ENCODE measurements at regions not wholly inside any gene's neighbourhood (a gene's known extent, or its start where the extent isn't known, plus 50 kb on each side); places are given as distances from the start of the nearest gene placed in this dataset.

DNA sequence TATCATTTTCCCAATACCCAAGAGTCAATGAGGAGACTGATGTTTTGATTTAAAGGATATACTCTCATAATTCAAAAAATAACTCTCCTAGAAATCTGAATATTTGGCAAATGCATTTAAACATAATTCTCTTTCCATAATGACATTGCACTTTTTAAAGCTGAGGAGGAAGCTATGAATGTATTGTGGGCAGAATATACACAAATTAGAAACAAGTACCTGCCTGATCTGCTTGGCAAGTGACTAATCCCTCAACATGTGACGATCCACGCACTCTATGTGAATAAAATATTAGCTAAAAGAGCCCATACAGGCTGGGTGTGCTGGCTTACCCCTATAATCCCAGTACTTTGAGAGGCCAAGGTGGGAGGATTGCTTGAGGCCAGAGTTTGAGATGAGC lies 88.3 kb upstream of the CCDC28A start (continued):
- TF ChIP-seq, protein P1, sequence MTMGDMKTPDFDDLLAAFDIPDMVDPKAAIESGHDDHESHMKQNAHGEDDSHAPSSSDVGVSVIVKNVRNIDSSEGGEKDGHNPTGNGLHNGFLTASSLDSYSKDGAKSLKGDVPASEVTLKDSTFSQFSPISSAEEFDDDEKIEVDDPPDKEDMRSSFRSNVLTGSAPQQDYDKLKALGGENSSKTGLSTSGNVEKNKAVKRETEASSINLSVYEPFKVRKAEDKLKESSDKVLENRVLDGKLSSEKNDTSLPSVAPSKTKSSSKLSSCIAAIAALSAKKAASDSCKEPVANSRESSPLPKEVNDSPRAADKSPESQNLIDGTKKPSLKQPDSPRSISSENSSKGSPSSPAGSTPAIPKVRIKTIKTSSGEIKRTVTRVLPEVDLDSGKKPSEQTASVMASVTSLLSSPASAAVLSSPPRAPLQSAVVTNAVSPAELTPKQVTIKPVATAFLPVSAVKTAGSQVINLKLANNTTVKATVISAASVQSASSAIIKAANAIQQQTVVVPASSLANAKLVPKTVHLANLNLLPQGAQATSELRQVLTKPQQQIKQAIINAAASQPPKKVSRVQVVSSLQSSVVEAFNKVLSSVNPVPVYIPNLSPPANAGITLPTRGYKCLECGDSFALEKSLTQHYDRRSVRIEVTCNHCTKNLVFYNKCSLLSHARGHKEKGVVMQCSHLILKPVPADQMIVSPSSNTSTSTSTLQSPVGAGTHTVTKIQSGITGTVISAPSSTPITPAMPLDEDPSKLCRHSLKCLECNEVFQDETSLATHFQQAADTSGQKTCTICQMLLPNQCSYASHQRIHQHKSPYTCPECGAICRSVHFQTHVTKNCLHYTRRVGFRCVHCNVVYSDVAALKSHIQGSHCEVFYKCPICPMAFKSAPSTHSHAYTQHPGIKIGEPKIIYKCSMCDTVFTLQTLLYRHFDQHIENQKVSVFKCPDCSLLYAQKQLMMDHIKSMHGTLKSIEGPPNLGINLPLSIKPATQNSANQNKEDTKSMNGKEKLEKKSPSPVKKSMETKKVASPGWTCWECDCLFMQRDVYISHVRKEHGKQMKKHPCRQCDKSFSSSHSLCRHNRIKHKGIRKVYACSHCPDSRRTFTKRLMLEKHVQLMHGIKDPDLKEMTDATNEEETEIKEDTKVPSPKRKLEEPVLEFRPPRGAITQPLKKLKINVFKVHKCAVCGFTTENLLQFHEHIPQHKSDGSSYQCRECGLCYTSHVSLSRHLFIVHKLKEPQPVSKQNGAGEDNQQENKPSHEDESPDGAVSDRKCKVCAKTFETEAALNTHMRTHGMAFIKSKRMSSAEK (CRISPR knock-in tag; IDR thresholded peaks at IDR 0.05; ENCODE audit: borderline replicate concordance) = no peak
- no peak for TF ChIP-seq FOXK1 (CRISPR knock-in tag; IDR thresholded peaks at IDR 0.05)
- TF ChIP-seq, protein P2, sequence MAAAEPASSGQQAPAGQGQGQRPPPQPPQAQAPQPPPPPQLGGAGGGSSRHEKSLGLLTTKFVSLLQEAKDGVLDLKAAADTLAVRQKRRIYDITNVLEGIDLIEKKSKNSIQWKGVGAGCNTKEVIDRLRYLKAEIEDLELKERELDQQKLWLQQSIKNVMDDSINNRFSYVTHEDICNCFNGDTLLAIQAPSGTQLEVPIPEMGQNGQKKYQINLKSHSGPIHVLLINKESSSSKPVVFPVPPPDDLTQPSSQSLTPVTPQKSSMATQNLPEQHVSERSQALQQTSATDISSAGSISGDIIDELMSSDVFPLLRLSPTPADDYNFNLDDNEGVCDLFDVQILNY (CRISPR knock-in tag; IDR thresholded peaks at IDR 0.05) = no peak

DNA sequence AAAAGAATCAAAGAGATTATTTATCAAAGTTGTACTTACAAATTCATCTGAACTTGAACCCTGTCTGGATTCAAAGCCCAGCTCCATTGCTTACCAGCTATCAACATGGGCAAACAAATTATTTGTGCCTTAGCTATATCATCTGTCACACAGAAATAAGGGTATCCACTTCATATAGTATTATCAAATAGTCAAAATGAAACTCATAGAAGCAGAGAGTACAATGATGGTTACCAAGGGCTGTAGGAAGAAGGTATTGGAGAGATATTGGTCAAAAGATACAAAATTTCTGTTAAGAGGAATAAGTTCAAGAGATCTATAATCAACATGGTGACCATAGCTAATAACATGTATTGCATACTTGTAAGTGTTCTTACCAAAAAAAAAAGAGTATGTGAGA lies 87.8 kb upstream of the CCDC28A start:
- H3K4me1 Mint-ChIP-seq = peaks cover 37% of the 10 kb centered on the region
- H3K27ac Mint-ChIP-seq = no peak overlapping the region
- DNase-seq (ENCODE audit: low spot score) (no peak), ATAC-seq (no peak)
- ChIA-PET POLR2A (no interaction called here), CTCF (interaction anchor here (0.6 kb wide), 1 partner anchor 13 kb away, joined by 3 read pairs; no protein-coding TSS in a partner anchor)
- no peaks in the 10 kb centered on the region for H3K36me3 Mint-ChIP-seq
- H3K9me3 Mint-ChIP-seq = no peaks in the 10 kb centered on the region
- TF ChIP-seq NR2C2 (CRISPR knock-in tag; IDR thresholded peaks at IDR 0.05) (no peak), ZNF232 (CRISPR knock-in tag; IDR thresholded peaks at IDR 0.05) (no peak), NR1H2 (CRISPR knock-in tag; IDR thresholded peaks at IDR 0.05) (no peak)
- TF ChIP-seq, protein P3, sequence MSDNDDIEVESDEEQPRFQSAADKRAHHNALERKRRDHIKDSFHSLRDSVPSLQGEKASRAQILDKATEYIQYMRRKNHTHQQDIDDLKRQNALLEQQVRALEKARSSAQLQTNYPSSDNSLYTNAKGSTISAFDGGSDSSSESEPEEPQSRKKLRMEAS (CRISPR knock-in tag; IDR thresholded peaks at IDR 0.05) = no peak
- TF ChIP-seq, protein P4, sequence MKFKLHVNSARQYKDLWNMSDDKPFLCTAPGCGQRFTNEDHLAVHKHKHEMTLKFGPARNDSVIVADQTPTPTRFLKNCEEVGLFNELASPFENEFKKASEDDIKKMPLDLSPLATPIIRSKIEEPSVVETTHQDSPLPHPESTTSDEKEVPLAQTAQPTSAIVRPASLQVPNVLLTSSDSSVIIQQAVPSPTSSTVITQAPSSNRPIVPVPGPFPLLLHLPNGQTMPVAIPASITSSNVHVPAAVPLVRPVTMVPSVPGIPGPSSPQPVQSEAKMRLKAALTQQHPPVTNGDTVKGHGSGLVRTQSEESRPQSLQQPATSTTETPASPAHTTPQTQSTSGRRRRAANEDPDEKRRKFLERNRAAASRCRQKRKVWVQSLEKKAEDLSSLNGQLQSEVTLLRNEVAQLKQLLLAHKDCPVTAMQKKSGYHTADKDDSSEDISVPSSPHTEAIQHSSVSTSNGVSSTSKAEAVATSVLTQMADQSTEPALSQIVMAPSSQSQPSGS (CRISPR knock-in tag; IDR thresholded peaks at IDR 0.05; ENCODE audit: borderline replicate concordance, low read depth) = no peak
- no peak overlapping the region for H3K4me3 Mint-ChIP-seq
- H3K27me3 Mint-ChIP-seq (ENCODE audit: low read depth) = no peaks in the 10 kb centered on the region

DNA sequence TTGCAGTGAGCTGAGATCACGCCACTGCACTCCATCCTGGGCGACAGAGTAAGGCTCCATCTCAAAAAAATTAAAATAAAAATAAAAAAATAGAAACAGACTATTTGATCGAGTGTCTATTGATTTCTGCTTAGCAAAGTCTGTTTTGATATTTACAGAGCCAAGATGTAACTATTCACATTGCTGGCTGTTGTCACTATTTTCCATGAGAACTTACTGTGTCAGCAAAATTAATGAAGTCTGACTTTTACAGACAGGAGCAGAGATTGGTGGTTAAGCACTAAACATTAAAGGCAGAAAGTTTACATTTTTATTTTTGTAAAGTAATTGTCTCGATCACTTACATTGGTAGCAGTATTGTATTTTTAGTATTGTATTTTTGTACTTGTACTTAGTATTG lies 85.0 kb upstream of the CCDC28A start:
- no peaks in the 10 kb centered on the region for H3K9me3 Mint-ChIP-seq
- no peaks in the 10 kb centered on the region for H3K36me3 Mint-ChIP-seq
- ChIA-PET POLR2A (interaction anchor here (0.6 kb wide), 1 partner anchor 43 kb away, joined by 7 read pairs; no protein-coding TSS in a partner anchor), CTCF (no interaction called here)
- no peaks in the 10 kb centered on the region; the same call in 1 of the 2 replicates for H3K27me3 Mint-ChIP-seq (ENCODE audit: low read depth)
- H3K4me3 Mint-ChIP-seq = no peak overlapping the region
- H3K4me1 Mint-ChIP-seq = peaks cover 28% of the 10 kb centered on the region
- DNase-seq (ENCODE audit: low spot score) = no peak
- H3K27ac Mint-ChIP-seq = no peak overlapping the region
- no peak for ATAC-seq
- no peak for TF ChIP-seq RELA (CRISPR knock-in tag; IDR thresholded peaks at IDR 0.05; ENCODE audit: borderline replicate concordance)
- TF ChIP-seq, protein P5, sequence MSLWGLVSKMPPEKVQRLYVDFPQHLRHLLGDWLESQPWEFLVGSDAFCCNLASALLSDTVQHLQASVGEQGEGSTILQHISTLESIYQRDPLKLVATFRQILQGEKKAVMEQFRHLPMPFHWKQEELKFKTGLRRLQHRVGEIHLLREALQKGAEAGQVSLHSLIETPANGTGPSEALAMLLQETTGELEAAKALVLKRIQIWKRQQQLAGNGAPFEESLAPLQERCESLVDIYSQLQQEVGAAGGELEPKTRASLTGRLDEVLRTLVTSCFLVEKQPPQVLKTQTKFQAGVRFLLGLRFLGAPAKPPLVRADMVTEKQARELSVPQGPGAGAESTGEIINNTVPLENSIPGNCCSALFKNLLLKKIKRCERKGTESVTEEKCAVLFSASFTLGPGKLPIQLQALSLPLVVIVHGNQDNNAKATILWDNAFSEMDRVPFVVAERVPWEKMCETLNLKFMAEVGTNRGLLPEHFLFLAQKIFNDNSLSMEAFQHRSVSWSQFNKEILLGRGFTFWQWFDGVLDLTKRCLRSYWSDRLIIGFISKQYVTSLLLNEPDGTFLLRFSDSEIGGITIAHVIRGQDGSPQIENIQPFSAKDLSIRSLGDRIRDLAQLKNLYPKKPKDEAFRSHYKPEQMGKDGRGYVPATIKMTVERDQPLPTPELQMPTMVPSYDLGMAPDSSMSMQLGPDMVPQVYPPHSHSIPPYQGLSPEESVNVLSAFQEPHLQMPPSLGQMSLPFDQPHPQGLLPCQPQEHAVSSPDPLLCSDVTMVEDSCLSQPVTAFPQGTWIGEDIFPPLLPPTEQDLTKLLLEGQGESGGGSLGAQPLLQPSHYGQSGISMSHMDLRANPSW (CRISPR knock-in tag; conservative IDR thresholded peaks at IDR 0.05; ENCODE audit: low read depth) = no peak
- TF ChIP-seq, protein P6, sequence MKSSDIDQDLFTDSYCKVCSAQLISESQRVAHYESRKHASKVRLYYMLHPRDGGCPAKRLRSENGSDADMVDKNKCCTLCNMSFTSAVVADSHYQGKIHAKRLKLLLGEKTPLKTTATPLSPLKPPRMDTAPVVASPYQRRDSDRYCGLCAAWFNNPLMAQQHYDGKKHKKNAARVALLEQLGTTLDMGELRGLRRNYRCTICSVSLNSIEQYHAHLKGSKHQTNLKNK (CRISPR knock-in tag; IDR thresholded peaks at IDR 0.05) = no peak
- TF ChIP-seq, protein P7, sequence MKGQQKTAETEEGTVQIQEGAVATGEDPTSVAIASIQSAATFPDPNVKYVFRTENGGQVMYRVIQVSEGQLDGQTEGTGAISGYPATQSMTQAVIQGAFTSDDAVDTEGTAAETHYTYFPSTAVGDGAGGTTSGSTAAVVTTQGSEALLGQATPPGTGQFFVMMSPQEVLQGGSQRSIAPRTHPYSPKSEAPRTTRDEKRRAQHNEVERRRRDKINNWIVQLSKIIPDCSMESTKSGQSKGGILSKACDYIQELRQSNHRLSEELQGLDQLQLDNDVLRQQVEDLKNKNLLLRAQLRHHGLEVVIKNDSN (CRISPR knock-in tag; IDR thresholded peaks at IDR 0.05) = no peak
- TF ChIP-seq NFYB (CRISPR knock-in tag; conservative IDR thresholded peaks at IDR 0.05; ENCODE audit: low read depth) = no peak
- no peak for TF ChIP-seq ZNF423 (CRISPR knock-in tag; IDR thresholded peaks at IDR 0.05)
- TF ChIP-seq, protein P8, sequence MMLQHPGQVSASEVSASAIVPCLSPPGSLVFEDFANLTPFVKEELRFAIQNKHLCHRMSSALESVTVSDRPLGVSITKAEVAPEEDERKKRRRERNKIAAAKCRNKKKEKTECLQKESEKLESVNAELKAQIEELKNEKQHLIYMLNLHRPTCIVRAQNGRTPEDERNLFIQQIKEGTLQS (CRISPR knock-in tag; conservative IDR thresholded peaks at IDR 0.05) = no peak
- TF ChIP-seq, protein P9, sequence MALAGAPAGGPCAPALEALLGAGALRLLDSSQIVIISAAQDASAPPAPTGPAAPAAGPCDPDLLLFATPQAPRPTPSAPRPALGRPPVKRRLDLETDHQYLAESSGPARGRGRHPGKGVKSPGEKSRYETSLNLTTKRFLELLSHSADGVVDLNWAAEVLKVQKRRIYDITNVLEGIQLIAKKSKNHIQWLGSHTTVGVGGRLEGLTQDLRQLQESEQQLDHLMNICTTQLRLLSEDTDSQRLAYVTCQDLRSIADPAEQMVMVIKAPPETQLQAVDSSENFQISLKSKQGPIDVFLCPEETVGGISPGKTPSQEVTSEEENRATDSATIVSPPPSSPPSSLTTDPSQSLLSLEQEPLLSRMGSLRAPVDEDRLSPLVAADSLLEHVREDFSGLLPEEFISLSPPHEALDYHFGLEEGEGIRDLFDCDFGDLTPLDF (CRISPR knock-in tag; IDR thresholded peaks at IDR 0.05) = no peak
- TF ChIP-seq RORB (CRISPR knock-in tag; IDR thresholded peaks at IDR 0.05) = no peak
- TF ChIP-seq, protein P10, sequence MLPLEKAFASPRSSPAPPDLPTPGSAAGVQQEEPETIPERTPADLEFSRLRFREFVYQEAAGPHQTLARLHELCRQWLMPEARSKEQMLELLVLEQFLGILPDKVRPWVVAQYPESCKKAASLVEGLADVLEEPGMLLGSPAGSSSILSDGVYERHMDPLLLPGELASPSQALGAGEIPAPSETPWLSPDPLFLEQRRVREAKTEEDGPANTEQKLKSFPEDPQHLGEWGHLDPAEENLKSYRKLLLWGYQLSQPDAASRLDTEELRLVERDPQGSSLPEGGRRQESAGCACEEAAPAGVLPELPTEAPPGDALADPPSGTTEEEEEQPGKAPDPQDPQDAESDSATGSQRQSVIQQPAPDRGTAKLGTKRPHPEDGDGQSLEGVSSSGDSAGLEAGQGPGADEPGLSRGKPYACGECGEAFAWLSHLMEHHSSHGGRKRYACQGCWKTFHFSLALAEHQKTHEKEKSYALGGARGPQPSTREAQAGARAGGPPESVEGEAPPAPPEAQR (CRISPR knock-in tag; IDR thresholded peaks at IDR 0.05) = no peak
- TF ChIP-seq TEAD1 (CRISPR knock-in tag; IDR thresholded peaks at IDR 0.05) = no peak
- TF ChIP-seq KAT7 (CRISPR knock-in tag; IDR thresholded peaks at IDR 0.05; ENCODE audit: borderline replicate concordance) = no peak

Measured in WTC11 (cell line).